ENCODE measurements at regions not wholly inside any gene's neighbourhood (a gene's known extent, or its start where the extent isn't known, plus 50 kb on each side); places are given as distances from the start of the nearest gene placed in this dataset.

GRCh38 chr5:68911840-68912690 lies 181.7 kb upstream of the SLC30A5 start:
- no peak for DNase-seq

- DNase-seq = no peak
Observed at GRCh38 chr5:68915079-68915478, 178.7 kb upstream of the SLC30A5 start.

- DNase-seq = no peak
Observed at GRCh38 chr5:68918306-68918705, 175.5 kb upstream of the SLC30A5 start.

GRCh38 chr5:68919988-68920490 lies 173.8 kb upstream of the SLC30A5 start:
- no peak for DNase-seq

- DNase-seq = no peak
Observed at GRCh38 chr5:68920888-68921287, 172.9 kb upstream of the SLC30A5 start.

GRCh38 chr5:68922172-68922987 lies 171.4 kb upstream of the SLC30A5 start:
- DNase-seq = no peak

- no peak for DNase-seq
Observed at GRCh38 chr5:68924481-68925145, 169.2 kb upstream of the SLC30A5 start.

- DNase-seq = no peak
Observed at GRCh38 chr5:68928617-68929302, 165.1 kb upstream of the SLC30A5 start.

- DNase-seq = no peak
Observed at GRCh38 chr5:68930139-68930538, 163.7 kb upstream of the SLC30A5 start.

- peak in 3 of 6 experiments; percentile 2 to 15 (median 9) for DNase-seq
Observed at GRCh38 chr5:68932830-68933434, 160.9 kb upstream of the SLC30A5 start.

GRCh38 chr5:68942169-68942568 lies 151.6 kb upstream of the SLC30A5 start:
- no peak for DNase-seq

- no peak for DNase-seq
Observed at GRCh38 chr5:68946728-68947127, 147.1 kb upstream of the SLC30A5 start.

- DNase-seq = no peak
Observed at GRCh38 chr5:68947986-68948385, 145.8 kb upstream of the SLC30A5 start.

GRCh38 chr5:68949256-68949655 lies 144.6 kb upstream of the SLC30A5 start:
- DNase-seq = no peak

GRCh38 chr5:68949711-68950110 lies 144.1 kb upstream of the SLC30A5 start:
- no peak for DNase-seq

GRCh38 chr5:68950125-68950524 lies 143.7 kb upstream of the SLC30A5 start:
- DNase-seq = no peak

GRCh38 chr5:68950930-68951329 lies 142.9 kb upstream of the SLC30A5 start:
- no peak for DNase-seq

- no peak for DNase-seq
Observed at GRCh38 chr5:68953231-68953874, 140.5 kb upstream of the SLC30A5 start.

- DNase-seq = no peak
Observed at GRCh38 chr5:68953875-68954617, 139.8 kb upstream of the SLC30A5 start.

GRCh38 chr5:68954618-68954910 lies 139.2 kb upstream of the SLC30A5 start:
- DNase-seq = no peak

- DNase-seq = no peak
Observed at GRCh38 chr5:68957591-68957990, 136.2 kb upstream of the SLC30A5 start.
